Panc1 (cell line): ENCODE measurements at regions not wholly inside any gene's neighbourhood (a gene's known extent, or its start where the extent isn't known, plus 50 kb on each side); places are given as distances from the start of the nearest gene placed in this dataset.

Experiments
- ATAC-seq: fragments of 200-7000 bp; cut with Tn5 transposase; 2 replicates; pipeline ENCODE4 v1.9.1; 2020; ENCODE audit warnings: mild to moderate bottlenecking, moderate library complexity
- BruUV-seq: library from RNA; stranded (reverse); fragments of 400-500 nt; replicated peaks from 2 replicates; lab custom pipeline; 2021; lab: Mats Ljungman, UMichigan
- CTCF ChIA-PET: fragments of 300-600 bp; sonication (Branson Sonifier 250); formaldehyde crosslinking; loops from one replicate; lab custom pipeline; 2022; ENCODE audit warnings: antibody characterized with exemption; lab: Charles Lee
- POLR2A ChIA-PET: fragments of 300-600 bp; sonication (Branson Sonifier 250); formaldehyde crosslinking; loops from one replicate; lab custom pipeline; 2022; ENCODE audit warnings: antibody characterized with exemption; lab: Charles Lee
- DNase-seq: peaks from one replicate; pipeline ENCODE4 v3.0.0-alpha.2; 2010; ENCODE audit warnings: low read depth, low spot score
- H3K27ac ChIP-seq: 2 replicates; pipeline ENCODE4 v1.5.1; 2011; ENCODE audit warnings: mild to moderate bottlenecking, low read length, inconsistent platforms
- H3K27me3 ChIP-seq: fragments of 200-500 bp; sonication (Bioruptor generic); 2 replicates; pipeline ENCODE4 v1.6.0; 2014; ENCODE audit warnings: low read length, inconsistent platforms; ENCODE audit not compliant: control insufficient read depth, insufficient read depth
- H3K36me3 ChIP-seq: fragments of 200-500 bp; sonication (Bioruptor generic); 2 replicates; pipeline ENCODE4 v1.5.1; 2014; ENCODE audit warnings: inconsistent platforms, mild to moderate bottlenecking, low read length, moderate library complexity; ENCODE audit not compliant: control insufficient read depth, insufficient read depth
- H3K4me1 ChIP-seq: 2 replicates; pipeline ENCODE4 v1.5.1; 2011; ENCODE audit warnings: inconsistent platforms, mild to moderate bottlenecking, low read length, moderate library complexity; ENCODE audit not compliant: control insufficient read depth, insufficient read depth
- H3K4me3 ChIP-seq, 2 experiments: 2 replicates each; pipeline ENCODE4 v1.5.1; 2011 to 2012; ENCODE audit warnings: low read depth in 2 of 2, low read length in 2 of 2, mild to moderate bottlenecking in 2 of 2, inconsistent platforms in 1 of 2, moderate library complexity in 1 of 2
- H3K9me3 ChIP-seq: fragments of 200-500 bp; sonication (Bioruptor generic); 2 replicates; pipeline ENCODE4 v1.5.1; 2014; ENCODE audit warnings: low read depth, mild to moderate bottlenecking, inconsistent platforms, low read length, moderate library complexity; ENCODE audit not compliant: control insufficient read depth, insufficient read depth
- CTCF ChIP-seq: fragments of 450-650 bp; IDR thresholded peaks from 2 replicates; pipeline ENCODE4 v1.5.1; 2017; ENCODE audit warnings: mild to moderate bottlenecking
- POLR2AphosphoS5 ChIP-seq: IDR thresholded peaks from 2 replicates; pipeline ENCODE4 v1.6.1; 2012; ENCODE audit warnings: mild to moderate bottlenecking, low read depth, low read length, moderate library complexity
- REST ChIP-seq, 2 experiments: IDR thresholded peaks; 2 replicates each; pipeline ENCODE4 v1.6.1; 2011 to 2012; ENCODE audit warnings: low read depth in 2 of 2, control low read depth in 1 of 2, low read length in 1 of 2, mild to moderate bottlenecking in 1 of 2, moderate library complexity in 1 of 2; ENCODE audit not compliant: insufficient read depth in 1 of 2
- SIN3A ChIP-seq: IDR thresholded peaks from 2 replicates; pipeline ENCODE4 v1.6.1; 2012; ENCODE audit warnings: low read depth, mild to moderate bottlenecking, low read length, moderate library complexity, borderline replicate concordance; ENCODE audit not compliant: insufficient read depth
- TCF7L2 ChIP-seq: IDR thresholded peaks from 2 replicates; pipeline ENCODE4 v1.6.1; 2011; ENCODE audit warnings: mild to moderate bottlenecking, low read depth, low read length, inconsistent platforms
- in situ Hi-C: cut with HindIII; loops from 2 replicates; pipeline ENCODE4 v1.10.0; 2016; ENCODE audit warnings: low sequenced_read_pairs, low pct_unique_long_range_greater_than_20kb
- intact Hi-C: fragments of 100-400 bp; cut with micrococcal nuclease; formaldehyde crosslinking; loops from one replicate; pipeline ENCODE4 v1.10.0; 2022; ENCODE audit not compliant: unreplicated experiment

- intact Hi-C loops (no loop called here), in situ Hi-C loops (no loop called here)
- Histone ChIP-seq H3K27ac (no peak overlapping the region), H3K9me3 (no peaks in the 10 kb centered on the region; the same call in 1 of the 2 replicates), H3K4me3 (no peak overlapping the region), H3K27me3 (no peaks in the 10 kb centered on the region), H3K4me1 (no peaks in the 10 kb centered on the region), H3K36me3 (no peaks in the 10 kb centered on the region)
- ATAC-seq, result no peak
- DNase-seq, result no peak
- TF ChIP-seq SIN3A (no peak), POLR2AphosphoS5 (no peak), CTCF (no peak), REST (IDR thresholded peaks at IDR 0.05; ENCODE audit: insufficient read depth in 1 of 2, low read depth in 2 of 2, low read length in 1 of 2) (no peak), TCF7L2 (no peak)
- POLR2A ChIA-PET, result no interaction called here
- no TSS peak for BruUV-seq
- CTCF ChIA-PET, result no interaction called here
These were observed 458.6 kb downstream of the SH2D1A start for GRCh38 chrX:124804962-124805361.

GRCh38 chrX:124805486-124805885, 459.1 kb downstream of the SH2D1A start:
- ChIA-PET CTCF (no interaction called here), POLR2A (no interaction called here)
- Histone ChIP-seq H3K27me3 (no peaks in the 10 kb centered on the region), H3K36me3 (no peaks in the 10 kb centered on the region), H3K27ac (no peak overlapping the region), H3K9me3 (no peaks in the 10 kb centered on the region; the same call in 1 of the 2 replicates), H3K4me3 (no peak overlapping the region), H3K4me1 (no peaks in the 10 kb centered on the region)
- in situ Hi-C loops, result no loop called here
- intact Hi-C loops, result no loop called here
- no peak for DNase-seq
- no peak for ATAC-seq
- TF ChIP-seq TCF7L2 (no peak), POLR2AphosphoS5 (no peak), SIN3A (no peak), CTCF (no peak), REST (IDR thresholded peaks at IDR 0.05; ENCODE audit: insufficient read depth in 1 of 2, low read depth in 2 of 2, low read length in 1 of 2) (no peak)
- BruUV-seq, result no TSS peak
